ENCODE measurements at regions not wholly inside any gene's neighbourhood (a gene's known extent, or its start where the extent isn't known, plus 50 kb on each side); places are given as distances from the start of the nearest gene placed in this dataset.

GRCh38 chr1:217311766-217312165 is 319.1 kb downstream of the GPATCH2 start:
- no peak for DNase-seq (ENCODE audit: low spot score)

GRCh38 chr1:217311269-217311668 is 319.6 kb downstream of the GPATCH2 start:
- DNase-seq (ENCODE audit: low spot score), result no peak

GRCh38 chr1:217281332-217281731 is 349.6 kb downstream of the GPATCH2 start:
- DNase-seq (ENCODE audit: low spot score), result no peak

- no peak for DNase-seq (ENCODE audit: low spot score)
Observed at GRCh38 chr1:217275655-217276398, 355.1 kb downstream of the GPATCH2 start.

- no peak for DNase-seq (ENCODE audit: low spot score)
Observed at GRCh38 chr1:217274927-217275654, 355.8 kb downstream of the GPATCH2 start.

GRCh38 chr1:217274416-217274815 is 356.5 kb downstream of the GPATCH2 start:
- DNase-seq (ENCODE audit: low spot score), result no peak

GRCh38 chr1:217273866-217274265 is 357.0 kb downstream of the GPATCH2 start:
- DNase-seq (ENCODE audit: low spot score), result no peak

GRCh38 chr1:217272385-217272784 is 358.5 kb downstream of the GPATCH2 start:
- DNase-seq (ENCODE audit: low spot score), result no peak

- DNase-seq (ENCODE audit: low spot score), result no peak
Observed at GRCh38 chr1:217270101-217270500, 360.8 kb downstream of the GPATCH2 start.

- DNase-seq (ENCODE audit: low spot score), result no peak
Observed at GRCh38 chr1:217268058-217268457, 362.8 kb downstream of the GPATCH2 start.

GRCh38 chr1:217261636-217262035 is 369.3 kb downstream of the GPATCH2 start:
- DNase-seq (ENCODE audit: low spot score), result no peak

GRCh38 chr1:217260676-217261075 is 370.2 kb downstream of the GPATCH2 start:
- DNase-seq (ENCODE audit: low spot score), result no peak

GRCh38 chr1:217253985-217254384 is 376.9 kb downstream of the GPATCH2 start:
- DNase-seq (ENCODE audit: low spot score), result no peak

- DNase-seq (ENCODE audit: low spot score), result no peak
Observed at GRCh38 chr1:217253351-217253750, 377.5 kb downstream of the GPATCH2 start.

- DNase-seq (ENCODE audit: low spot score), result no peak
Observed at GRCh38 chr1:217251121-217251520, 379.8 kb downstream of the GPATCH2 start.

- DNase-seq (ENCODE audit: low spot score), result no peak
Observed at GRCh38 chr1:217249857-217250256, 381.0 kb downstream of the GPATCH2 start.

- no peak for DNase-seq (ENCODE audit: low spot score)
Observed at GRCh38 chr1:217244971-217245370, 385.9 kb downstream of the GPATCH2 start.

- DNase-seq (ENCODE audit: low spot score), result no peak
Observed at GRCh38 chr1:217240656-217241055, 390.2 kb downstream of the GPATCH2 start.

GRCh38 chr1:217238945-217239344 is 391.9 kb downstream of the GPATCH2 start:
- no peak for DNase-seq (ENCODE audit: low spot score)

- no peak for DNase-seq (ENCODE audit: low spot score)
Observed at GRCh38 chr1:217230412-217230811, 400.5 kb downstream of the GPATCH2 start.

GRCh38 chr1:217228689-217229088 is 402.2 kb downstream of the GPATCH2 start:
- no peak for DNase-seq (ENCODE audit: low spot score)

GRCh38 chr1:217224201-217224600 is 406.7 kb downstream of the GPATCH2 start:
- no peak for DNase-seq (ENCODE audit: low spot score)

- DNase-seq (ENCODE audit: low spot score), result no peak
Observed at GRCh38 chr1:217214551-217214950, 416.3 kb downstream of the GPATCH2 start.

GRCh38 chr1:217211486-217211885 is 419.4 kb downstream of the GPATCH2 start:
- DNase-seq (ENCODE audit: low spot score), result no peak
